Upper lobe of left lung (tissue), 4 donors: ENCODE measurements at regions not wholly inside any gene's neighbourhood (a gene's known extent, or its start where the extent isn't known, plus 50 kb on each side); places are given as distances from the start of the nearest gene placed in this dataset.

Source experiments
- CTCF ChIP-seq, 6 experiments: fragments of 450-650 bp in 4 of 6; fragments of 200-600 bp in 2 of 6; sonication (generic) in 2 of 6; IDR thresholded peaks; one replicate each; pipeline ENCODE4 v1.5.1; 2016 to 2019; ENCODE audit warnings: antibody characterized with exemption in 6 of 6
- EP300 ChIP-seq, 4 donors: sonication (generic); formaldehyde crosslinking; IDR thresholded peaks; one replicate each; pipeline ENCODE4 v1.5.1; 2017; ENCODE audit warnings: antibody characterized with exemption in 4 of 4, control low read depth in 2 of 4
- POLR2A ChIP-seq, 4 donors: fragments of 450-650 bp; IDR thresholded peaks; one replicate each; pipeline ENCODE4 v1.5.1; 2016 to 2017; ENCODE audit warnings: antibody characterized with exemption in 4 of 4, mild to moderate bottlenecking in 2 of 4
- POLR2AphosphoS5 ChIP-seq, 2 donors: sonication (generic); formaldehyde crosslinking; IDR thresholded peaks; one replicate each; pipeline ENCODE4 v1.5.1; 2017; ENCODE audit warnings: antibody characterized with exemption in 2 of 2

- no peak for TF ChIP-seq EP300 (IDR thresholded peaks at IDR 0.05)
- no peak for TF ChIP-seq CTCF (IDR thresholded peaks at IDR 0.05)
- no peak for TF ChIP-seq POLR2AphosphoS5 (IDR thresholded peaks at IDR 0.05)
- no peak for TF ChIP-seq POLR2A (IDR thresholded peaks at IDR 0.05)
These were observed 70.9 kb upstream of the ARHGAP36 start for GRCh38 chrX:130987241-130987640.
